ENCODE measurements at regions not wholly inside any gene's neighbourhood (a gene's known extent, or its start where the extent isn't known, plus 50 kb on each side); places are given as distances from the start of the nearest gene placed in this dataset.

- DNase-seq (ENCODE audit: low read depth in 3 of 3) = no peak
These were observed 2129.4 kb upstream of the PIK3C3 start for GRCh38 chr18:39825485-39826150.

GRCh38 chr18:39806525-39806924 is 2148.5 kb upstream of the PIK3C3 start:
- no peak for DNase-seq (ENCODE audit: low read depth in 3 of 3)

GRCh38 chr18:39805218-39805617 is 2149.8 kb upstream of the PIK3C3 start:
- no peak for DNase-seq (ENCODE audit: low read depth in 3 of 3)

- no peak for DNase-seq (ENCODE audit: low read depth in 3 of 3)
These were observed 2152.3 kb upstream of the PIK3C3 start for GRCh38 chr18:39802648-39803229.

- no peak for DNase-seq (ENCODE audit: low read depth in 3 of 3)
These were observed 2153.2 kb upstream of the PIK3C3 start for GRCh38 chr18:39801848-39802247.

- no peak for DNase-seq (ENCODE audit: low read depth in 3 of 3)
These were observed 2154.0 kb upstream of the PIK3C3 start for GRCh38 chr18:39801010-39801409.

GRCh38 chr18:39799006-39799405 is 2156.0 kb upstream of the PIK3C3 start:
- no peak for DNase-seq (ENCODE audit: low read depth in 3 of 3)

GRCh38 chr18:39796393-39796792 is 2158.6 kb upstream of the PIK3C3 start:
- no peak for DNase-seq (ENCODE audit: low read depth in 3 of 3)

- no peak for DNase-seq (ENCODE audit: low read depth in 3 of 3)
These were observed 2159.7 kb upstream of the PIK3C3 start for GRCh38 chr18:39795350-39795749.

GRCh38 chr18:39793609-39794008 is 2161.4 kb upstream of the PIK3C3 start:
- DNase-seq (ENCODE audit: low read depth in 3 of 3) = no peak

GRCh38 chr18:39788383-39788782 is 2166.7 kb upstream of the PIK3C3 start:
- DNase-seq (ENCODE audit: low read depth in 3 of 3) = no peak

- DNase-seq (ENCODE audit: low read depth in 3 of 3) = no peak
These were observed 2168.6 kb upstream of the PIK3C3 start for GRCh38 chr18:39786477-39786876.

GRCh38 chr18:39784541-39784940 is 2170.5 kb upstream of the PIK3C3 start:
- no peak for DNase-seq (ENCODE audit: low read depth in 3 of 3)

- DNase-seq (ENCODE audit: low read depth in 3 of 3) = no peak
These were observed 2173.5 kb upstream of the PIK3C3 start for GRCh38 chr18:39781565-39781964.

- no peak for DNase-seq (ENCODE audit: low read depth in 3 of 3)
These were observed 2174.3 kb upstream of the PIK3C3 start for GRCh38 chr18:39780774-39781173.

GRCh38 chr18:39779926-39780325 is 2175.1 kb upstream of the PIK3C3 start:
- DNase-seq (ENCODE audit: low read depth in 3 of 3) = no peak

GRCh38 chr18:39776766-39777165 is 2178.3 kb upstream of the PIK3C3 start:
- no peak for DNase-seq (ENCODE audit: low read depth in 3 of 3)

GRCh38 chr18:39774957-39775598 is 2180.0 kb upstream of the PIK3C3 start:
- DNase-seq (ENCODE audit: low read depth in 3 of 3) = no peak

- no peak for DNase-seq (ENCODE audit: low read depth in 3 of 3)
These were observed 2181.4 kb upstream of the PIK3C3 start for GRCh38 chr18:39773646-39774045.

- DNase-seq (ENCODE audit: low read depth in 3 of 3) = no peak
These were observed 2182.7 kb upstream of the PIK3C3 start for GRCh38 chr18:39772155-39772919.

GRCh38 chr18:39770399-39770798 is 2184.6 kb upstream of the PIK3C3 start:
- DNase-seq (ENCODE audit: low read depth in 3 of 3) = no peak

- no peak for DNase-seq (ENCODE audit: low read depth in 3 of 3)
These were observed 2190.2 kb upstream of the PIK3C3 start for GRCh38 chr18:39764873-39765272.

- DNase-seq (ENCODE audit: low read depth in 3 of 3) = no peak
These were observed 2193.8 kb upstream of the PIK3C3 start for GRCh38 chr18:39761273-39761672.

Data from stimulated activated CD4-positive, alpha-beta T cell treated with anti-CD3 and anti-CD28 coated beads, TNF-alpha, amount 100 ng/mL, for 48 hours (primary cell).